H1 (cell line): ENCODE measurements at regions not wholly inside any gene's neighbourhood (a gene's known extent, or its start where the extent isn't known, plus 50 kb on each side); places are given as distances from the start of the nearest gene placed in this dataset.

Source experiments
- ASH2L ChIP-seq: fragments of 200-600, 300-600 bp; sonication (generic); IDR thresholded peaks from one replicate; pipeline ENCODE4 v1.7.1; 2017; ENCODE audit warnings: low read length
- BRCA1 ChIP-seq: IDR thresholded peaks from 2 replicates; pipeline ENCODE4 v1.6.1; 2012; ENCODE audit warnings: low read depth, low read length, improper control_type of control experiment
- CBX8 ChIP-seq: fragments of 300-800, 300-1000 bp; sonication (generic); IDR thresholded peaks from 2 replicates; pipeline ENCODE4 v1.7.1; 2016; ENCODE audit warnings: low read depth, low read length, borderline replicate concordance
- CEBPB ChIP-seq: IDR thresholded peaks from 2 replicates; pipeline ENCODE4 v1.6.1; 2012; ENCODE audit warnings: low read depth, low read length
- CHD1 ChIP-seq: IDR thresholded peaks from 2 replicates; pipeline ENCODE4 v1.6.1; 2012; ENCODE audit warnings: low read depth, low read length, improper control_type of control experiment
- CREB1 ChIP-seq: IDR thresholded peaks from 2 replicates; pipeline ENCODE4 v1.6.1; 2012; ENCODE audit warnings: inconsistent platforms
- CTBP2 ChIP-seq: IDR thresholded peaks from 2 replicates; pipeline ENCODE4 v1.7.0; 2011; ENCODE audit warnings: borderline replicate concordance, mild to moderate bottlenecking, moderate library complexity, mixed read lengths, low read length; ENCODE audit not compliant: insufficient read depth, insufficient read length
- JUN ChIP-seq: IDR thresholded peaks from 2 replicates; pipeline ENCODE4 v1.6.1; 2011; ENCODE audit warnings: low read depth, mild to moderate bottlenecking, improper control_type of control experiment, low read length
- POLR2A ChIP-seq, 2 experiments: IDR thresholded peaks; 1 replicate in 1 of 2; 2 replicates in 1 of 2; pipeline ENCODE4 v1.6.1; 2011; ENCODE audit warnings: low read depth in 2 of 2, low read length in 2 of 2, mild to moderate bottlenecking in 2 of 2; ENCODE audit errors: control extremely low read depth in 1 of 2
- TAF1 ChIP-seq: IDR thresholded peaks from 2 replicates; pipeline ENCODE4 v1.6.1; 2011; ENCODE audit warnings: mild to moderate bottlenecking, low read depth, low read length
- TEAD4 ChIP-seq: IDR thresholded peaks from 2 replicates; pipeline ENCODE4 v1.6.1; 2012; ENCODE audit warnings: low read depth, low read length, inconsistent platforms, mixed read lengths
- ZNF274 ChIP-seq: IDR thresholded peaks from 2 replicates; pipeline ENCODE4 v1.7.0; 2012; ENCODE audit warnings: low read length, borderline replicate concordance; ENCODE audit errors: extremely low read depth
- TF ChIP-seq, protein P1 (sequence below): fragments of 300-600 bp; sonication (generic); IDR thresholded peaks from 2 replicates; pipeline ENCODE4 v1.7.1; 2012; ENCODE audit warnings: low read length, moderate library complexity, mild to moderate bottlenecking, inconsistent platforms; ENCODE audit not compliant: insufficient replicate concordance
- TF ChIP-seq, protein P2 (sequence below): IDR thresholded peaks from 2 replicates; pipeline ENCODE4 v1.6.1; 2012; ENCODE audit warnings: inconsistent platforms

DNA sequence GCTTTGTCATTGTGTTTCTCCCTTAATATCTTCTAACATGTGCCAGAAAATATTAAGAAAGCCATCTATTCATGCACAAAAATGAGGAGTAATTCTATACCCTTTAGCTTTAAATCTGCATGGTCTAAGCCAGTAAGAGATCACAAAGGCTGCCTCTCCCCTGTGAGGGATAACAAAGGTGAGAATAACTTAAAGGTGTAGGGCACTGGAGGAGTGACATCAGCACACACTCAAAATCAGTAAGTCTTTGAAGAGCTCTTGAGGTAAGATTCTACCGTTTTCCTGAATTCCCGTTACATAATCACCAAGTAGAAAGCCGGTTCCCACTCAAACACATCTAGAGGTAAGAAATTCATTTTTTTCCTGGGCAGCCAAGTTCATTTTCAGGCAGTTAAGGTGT, 123.9 kb upstream of the SULT1C3 start (continued):
- TF ChIP-seq, protein P1, sequence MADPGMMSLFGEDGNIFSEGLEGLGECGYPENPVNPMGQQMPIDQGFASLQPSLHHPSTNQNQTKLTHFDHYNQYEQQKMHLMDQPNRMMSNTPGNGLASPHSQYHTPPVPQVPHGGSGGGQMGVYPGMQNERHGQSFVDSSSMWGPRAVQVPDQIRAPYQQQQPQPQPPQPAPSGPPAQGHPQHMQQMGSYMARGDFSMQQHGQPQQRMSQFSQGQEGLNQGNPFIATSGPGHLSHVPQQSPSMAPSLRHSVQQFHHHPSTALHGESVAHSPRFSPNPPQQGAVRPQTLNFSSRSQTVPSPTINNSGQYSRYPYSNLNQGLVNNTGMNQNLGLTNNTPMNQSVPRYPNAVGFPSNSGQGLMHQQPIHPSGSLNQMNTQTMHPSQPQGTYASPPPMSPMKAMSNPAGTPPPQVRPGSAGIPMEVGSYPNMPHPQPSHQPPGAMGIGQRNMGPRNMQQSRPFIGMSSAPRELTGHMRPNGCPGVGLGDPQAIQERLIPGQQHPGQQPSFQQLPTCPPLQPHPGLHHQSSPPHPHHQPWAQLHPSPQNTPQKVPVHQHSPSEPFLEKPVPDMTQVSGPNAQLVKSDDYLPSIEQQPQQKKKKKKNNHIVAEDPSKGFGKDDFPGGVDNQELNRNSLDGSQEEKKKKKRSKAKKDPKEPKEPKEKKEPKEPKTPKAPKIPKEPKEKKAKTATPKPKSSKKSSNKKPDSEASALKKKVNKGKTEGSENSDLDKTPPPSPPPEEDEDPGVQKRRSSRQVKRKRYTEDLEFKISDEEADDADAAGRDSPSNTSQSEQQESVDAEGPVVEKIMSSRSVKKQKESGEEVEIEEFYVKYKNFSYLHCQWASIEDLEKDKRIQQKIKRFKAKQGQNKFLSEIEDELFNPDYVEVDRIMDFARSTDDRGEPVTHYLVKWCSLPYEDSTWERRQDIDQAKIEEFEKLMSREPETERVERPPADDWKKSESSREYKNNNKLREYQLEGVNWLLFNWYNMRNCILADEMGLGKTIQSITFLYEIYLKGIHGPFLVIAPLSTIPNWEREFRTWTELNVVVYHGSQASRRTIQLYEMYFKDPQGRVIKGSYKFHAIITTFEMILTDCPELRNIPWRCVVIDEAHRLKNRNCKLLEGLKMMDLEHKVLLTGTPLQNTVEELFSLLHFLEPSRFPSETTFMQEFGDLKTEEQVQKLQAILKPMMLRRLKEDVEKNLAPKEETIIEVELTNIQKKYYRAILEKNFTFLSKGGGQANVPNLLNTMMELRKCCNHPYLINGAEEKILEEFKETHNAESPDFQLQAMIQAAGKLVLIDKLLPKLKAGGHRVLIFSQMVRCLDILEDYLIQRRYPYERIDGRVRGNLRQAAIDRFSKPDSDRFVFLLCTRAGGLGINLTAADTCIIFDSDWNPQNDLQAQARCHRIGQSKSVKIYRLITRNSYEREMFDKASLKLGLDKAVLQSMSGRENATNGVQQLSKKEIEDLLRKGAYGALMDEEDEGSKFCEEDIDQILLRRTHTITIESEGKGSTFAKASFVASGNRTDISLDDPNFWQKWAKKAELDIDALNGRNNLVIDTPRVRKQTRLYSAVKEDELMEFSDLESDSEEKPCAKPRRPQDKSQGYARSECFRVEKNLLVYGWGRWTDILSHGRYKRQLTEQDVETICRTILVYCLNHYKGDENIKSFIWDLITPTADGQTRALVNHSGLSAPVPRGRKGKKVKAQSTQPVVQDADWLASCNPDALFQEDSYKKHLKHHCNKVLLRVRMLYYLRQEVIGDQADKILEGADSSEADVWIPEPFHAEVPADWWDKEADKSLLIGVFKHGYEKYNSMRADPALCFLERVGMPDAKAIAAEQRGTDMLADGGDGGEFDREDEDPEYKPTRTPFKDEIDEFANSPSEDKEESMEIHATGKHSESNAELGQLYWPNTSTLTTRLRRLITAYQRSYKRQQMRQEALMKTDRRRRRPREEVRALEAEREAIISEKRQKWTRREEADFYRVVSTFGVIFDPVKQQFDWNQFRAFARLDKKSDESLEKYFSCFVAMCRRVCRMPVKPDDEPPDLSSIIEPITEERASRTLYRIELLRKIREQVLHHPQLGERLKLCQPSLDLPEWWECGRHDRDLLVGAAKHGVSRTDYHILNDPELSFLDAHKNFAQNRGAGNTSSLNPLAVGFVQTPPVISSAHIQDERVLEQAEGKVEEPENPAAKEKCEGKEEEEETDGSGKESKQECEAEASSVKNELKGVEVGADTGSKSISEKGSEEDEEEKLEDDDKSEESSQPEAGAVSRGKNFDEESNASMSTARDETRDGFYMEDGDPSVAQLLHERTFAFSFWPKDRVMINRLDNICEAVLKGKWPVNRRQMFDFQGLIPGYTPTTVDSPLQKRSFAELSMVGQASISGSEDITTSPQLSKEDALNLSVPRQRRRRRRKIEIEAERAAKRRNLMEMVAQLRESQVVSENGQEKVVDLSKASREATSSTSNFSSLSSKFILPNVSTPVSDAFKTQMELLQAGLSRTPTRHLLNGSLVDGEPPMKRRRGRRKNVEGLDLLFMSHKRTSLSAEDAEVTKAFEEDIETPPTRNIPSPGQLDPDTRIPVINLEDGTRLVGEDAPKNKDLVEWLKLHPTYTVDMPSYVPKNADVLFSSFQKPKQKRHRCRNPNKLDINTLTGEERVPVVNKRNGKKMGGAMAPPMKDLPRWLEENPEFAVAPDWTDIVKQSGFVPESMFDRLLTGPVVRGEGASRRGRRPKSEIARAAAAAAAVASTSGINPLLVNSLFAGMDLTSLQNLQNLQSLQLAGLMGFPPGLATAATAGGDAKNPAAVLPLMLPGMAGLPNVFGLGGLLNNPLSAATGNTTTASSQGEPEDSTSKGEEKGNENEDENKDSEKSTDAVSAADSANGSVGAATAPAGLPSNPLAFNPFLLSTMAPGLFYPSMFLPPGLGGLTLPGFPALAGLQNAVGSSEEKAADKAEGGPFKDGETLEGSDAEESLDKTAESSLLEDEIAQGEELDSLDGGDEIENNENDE, result no peak
- TF ChIP-seq JUN (no peak), CHD1 (no peak), CTBP2 (no peak), BRCA1 (no peak), POLR2A (IDR thresholded peaks at IDR 0.05; ENCODE audit: control extremely low read depth in 1 of 2, low read depth in 2 of 2, low read length in 2 of 2) (no peak), CEBPB (no peak), TAF1 (no peak), CBX8 (no peak), ZNF274 (no peak), ASH2L (no peak), CREB1 (no peak), TEAD4 (no peak)
- TF ChIP-seq, protein P2, sequence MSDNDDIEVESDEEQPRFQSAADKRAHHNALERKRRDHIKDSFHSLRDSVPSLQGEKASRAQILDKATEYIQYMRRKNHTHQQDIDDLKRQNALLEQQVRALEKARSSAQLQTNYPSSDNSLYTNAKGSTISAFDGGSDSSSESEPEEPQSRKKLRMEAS, result no peak
